ENCODE measurements at regions not wholly inside any gene's neighbourhood (a gene's known extent, or its start where the extent isn't known, plus 50 kb on each side); places are given as distances from the start of the nearest gene placed in this dataset.

DNA sequence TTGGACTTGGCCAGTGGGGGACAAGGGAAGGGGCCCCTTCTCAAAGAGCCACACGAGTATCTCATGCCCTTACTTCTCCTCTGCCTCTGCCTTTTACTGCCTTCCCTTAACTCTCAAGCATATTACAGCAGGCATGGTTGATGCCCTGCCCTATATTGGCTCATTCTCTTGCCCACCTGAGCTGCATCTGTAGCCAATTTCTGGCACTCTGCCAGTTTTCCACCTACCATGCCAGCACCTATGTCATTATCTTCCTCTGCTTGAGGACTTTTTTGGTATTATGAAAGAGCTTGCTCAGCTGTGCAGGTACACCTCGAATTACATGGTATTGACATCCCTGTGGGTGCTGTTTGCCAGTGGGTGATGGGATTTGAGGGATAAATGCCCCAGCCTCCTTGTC, 181.8 kb downstream of the OXSM start:
- TF ChIP-seq, protein P1, sequence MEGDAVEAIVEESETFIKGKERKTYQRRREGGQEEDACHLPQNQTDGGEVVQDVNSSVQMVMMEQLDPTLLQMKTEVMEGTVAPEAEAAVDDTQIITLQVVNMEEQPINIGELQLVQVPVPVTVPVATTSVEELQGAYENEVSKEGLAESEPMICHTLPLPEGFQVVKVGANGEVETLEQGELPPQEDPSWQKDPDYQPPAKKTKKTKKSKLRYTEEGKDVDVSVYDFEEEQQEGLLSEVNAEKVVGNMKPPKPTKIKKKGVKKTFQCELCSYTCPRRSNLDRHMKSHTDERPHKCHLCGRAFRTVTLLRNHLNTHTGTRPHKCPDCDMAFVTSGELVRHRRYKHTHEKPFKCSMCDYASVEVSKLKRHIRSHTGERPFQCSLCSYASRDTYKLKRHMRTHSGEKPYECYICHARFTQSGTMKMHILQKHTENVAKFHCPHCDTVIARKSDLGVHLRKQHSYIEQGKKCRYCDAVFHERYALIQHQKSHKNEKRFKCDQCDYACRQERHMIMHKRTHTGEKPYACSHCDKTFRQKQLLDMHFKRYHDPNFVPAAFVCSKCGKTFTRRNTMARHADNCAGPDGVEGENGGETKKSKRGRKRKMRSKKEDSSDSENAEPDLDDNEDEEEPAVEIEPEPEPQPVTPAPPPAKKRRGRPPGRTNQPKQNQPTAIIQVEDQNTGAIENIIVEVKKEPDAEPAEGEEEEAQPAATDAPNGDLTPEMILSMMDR (IDR thresholded peaks at IDR 0.05; ENCODE audit: borderline replicate concordance, extremely low read depth, low read length, poor library complexity, severe bottlenecking): no peak
- no peak for TF ChIP-seq EZH2 (IDR thresholded peaks at IDR 0.05; ENCODE audit: borderline replicate concordance, low read depth, low read length, severe bottlenecking)

All from DND-41 (cell line).